SK-N-SH treated with all-trans-retinoic acid at 6 μM for 48 hours (cell line): ENCODE measurements at regions not wholly inside any gene's neighbourhood (a gene's known extent, or its start where the extent isn't known, plus 50 kb on each side); places are given as distances from the start of the nearest gene placed in this dataset.

Experiments used
- BACH2 ChIP-seq: fragments of 250-450 bp; sonication (Bioruptor Pico); IDR thresholded peaks from 2 replicates; pipeline ENCODE4 v1.9.0; 2021; ENCODE audit warnings: mild to moderate bottlenecking, borderline replicate concordance
- PATZ1 ChIP-seq: fragments of 250-450 bp; sonication (Bioruptor Pico); IDR thresholded peaks from 2 replicates; pipeline ENCODE4 v1.8.0; 2020; ENCODE audit warnings: mild to moderate bottlenecking, moderate library complexity, borderline replicate concordance
- RARB ChIP-seq: fragments of 250-450 bp; sonication (Bioruptor Pico); IDR thresholded peaks from 2 replicates; pipeline ENCODE4 v1.8.0; 2021; ENCODE audit warnings: mild to moderate bottlenecking, moderate library complexity
- ZC3H10 ChIP-seq: fragments of 250-450 bp; sonication (Bioruptor Pico); IDR thresholded peaks from 2 replicates; pipeline ENCODE4 v1.5.1; 2021; ENCODE audit warnings: mild to moderate bottlenecking, moderate library complexity
- ZNF70 ChIP-seq: fragments of 450-650 bp; formaldehyde crosslinking; IDR thresholded peaks from 2 replicates; pipeline ENCODE4 v1.5.0; 2020; ENCODE audit warnings: mild to moderate bottlenecking, moderate library complexity

- TF ChIP-seq ZNF70 (CRISPR knock-in tag), result no peak
- TF ChIP-seq PATZ1 (CRISPR knock-in tag), result no peak
- TF ChIP-seq RARB (CRISPR knock-in tag), result no peak
- no peak for TF ChIP-seq ZC3H10 (CRISPR knock-in tag)
- TF ChIP-seq BACH2 (CRISPR knock-in tag), result no peak
Measured at GRCh38 chr6:165799391-165800153, 136.5 kb upstream of the PDE10A start.
